ENCODE measurements at regions not wholly inside any gene's neighbourhood (a gene's known extent, or its start where the extent isn't known, plus 50 kb on each side); places are given as distances from the start of the nearest gene placed in this dataset.

DNA sequence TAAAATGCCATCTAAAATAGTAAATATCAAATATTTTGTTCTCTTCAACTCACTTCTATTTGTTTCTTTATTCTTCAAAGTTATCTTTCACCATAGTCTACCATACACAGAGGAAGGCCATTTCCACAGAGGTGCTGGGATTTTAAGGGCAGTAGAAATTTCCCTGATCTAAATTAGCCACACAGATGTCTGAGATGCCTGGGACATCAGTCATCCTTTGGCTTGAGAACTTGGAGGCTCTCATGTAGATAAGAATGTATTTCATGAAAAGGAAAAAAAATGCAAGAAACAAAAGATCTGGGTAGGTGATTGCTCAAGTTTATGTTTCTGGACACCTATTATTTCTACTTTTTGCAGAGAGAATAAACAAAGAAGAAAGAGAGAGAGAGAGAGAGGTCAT is 1008.2 kb downstream of the NLGN4X start:
- H3K9ac ChIP-seq (ENCODE audit: insufficient read depth in 1 of 2, low read depth in 2 of 2, low read length in 2 of 2) = no peak overlapping the region
- FAIRE-seq (no peak), ATAC-seq (no peak), DNase-seq (ENCODE audit: extremely low read depth in 1 of 4, low spot score in 3 of 4) (no peak)
- in situ Hi-C loops (cut with MboI) (no loop called here), intact Hi-C loops (cut with micrococcal nuclease) (no loop called here)
- no peaks in the 10 kb centered on the region for H3K4me1 ChIP-seq (replicated peaks in 1 of 2; ENCODE audit: control insufficient read depth in 2 of 2, insufficient read depth in 2 of 2, low read length in 2 of 2)
- no peaks in the 10 kb centered on the region for H4K20me1 ChIP-seq (replicated peaks; ENCODE audit: control insufficient read depth, insufficient read depth, low read length)
- H2AFZ ChIP-seq (ENCODE audit: low read depth, low read length) = no peak overlapping the region
- H3K9me1 ChIP-seq (ENCODE audit: control insufficient read depth, insufficient read depth, low read length) = no peaks in the 10 kb centered on the region
- H3K79me2 ChIP-seq (ENCODE audit: control insufficient read depth, insufficient read depth, low read length) = no peaks in the 10 kb centered on the region
- TF ChIP-seq, protein P1, sequence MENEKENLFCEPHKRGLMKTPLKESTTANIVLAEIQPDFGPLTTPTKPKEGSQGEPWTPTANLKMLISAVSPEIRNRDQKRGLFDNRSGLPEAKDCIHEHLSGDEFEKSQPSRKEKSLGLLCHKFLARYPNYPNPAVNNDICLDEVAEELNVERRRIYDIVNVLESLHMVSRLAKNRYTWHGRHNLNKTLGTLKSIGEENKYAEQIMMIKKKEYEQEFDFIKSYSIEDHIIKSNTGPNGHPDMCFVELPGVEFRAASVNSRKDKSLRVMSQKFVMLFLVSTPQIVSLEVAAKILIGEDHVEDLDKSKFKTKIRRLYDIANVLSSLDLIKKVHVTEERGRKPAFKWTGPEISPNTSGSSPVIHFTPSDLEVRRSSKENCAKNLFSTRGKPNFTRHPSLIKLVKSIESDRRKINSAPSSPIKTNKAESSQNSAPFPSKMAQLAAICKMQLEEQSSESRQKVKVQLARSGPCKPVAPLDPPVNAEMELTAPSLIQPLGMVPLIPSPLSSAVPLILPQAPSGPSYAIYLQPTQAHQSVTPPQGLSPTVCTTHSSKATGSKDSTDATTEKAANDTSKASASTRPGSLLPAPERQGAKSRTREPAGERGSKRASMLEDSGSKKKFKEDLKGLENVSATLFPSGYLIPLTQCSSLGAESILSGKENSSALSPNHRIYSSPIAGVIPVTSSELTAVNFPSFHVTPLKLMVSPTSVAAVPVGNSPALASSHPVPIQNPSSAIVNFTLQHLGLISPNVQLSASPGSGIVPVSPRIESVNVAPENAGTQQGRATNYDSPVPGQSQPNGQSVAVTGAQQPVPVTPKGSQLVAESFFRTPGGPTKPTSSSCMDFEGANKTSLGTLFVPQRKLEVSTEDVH (IDR thresholded peaks at IDR 0.05; ENCODE audit: low read depth, partially characterized antibody) = no peak
- TF ChIP-seq MXI1 (IDR thresholded peaks at IDR 0.05; ENCODE audit: low read depth, low read length) (no peak), HNRNPL (IDR thresholded peaks at IDR 0.05; ENCODE audit: low read depth, low read length) (no peak), YBX1 (IDR thresholded peaks at IDR 0.05) (no peak), TEAD2 (tag; IDR thresholded peaks at IDR 0.05) (no peak), POLR2G (IDR thresholded peaks at IDR 0.05; ENCODE audit: low read depth, low read length) (no peak), ZKSCAN3 (CRISPR knock-in tag; IDR thresholded peaks at IDR 0.05) (no peak), PHF21A (IDR thresholded peaks at IDR 0.05; ENCODE audit: borderline replicate concordance, low read depth) (no peak), NR1H2 (CRISPR knock-in tag; IDR thresholded peaks at IDR 0.05) (no peak), ZFP1 (CRISPR knock-in tag; IDR thresholded peaks at IDR 0.05) (no peak), BRCA1 (IDR thresholded peaks at IDR 0.05) (no peak), BRCA1 (CRISPR knock-in tag; IDR thresholded peaks at IDR 0.05) (no peak)
- TF ChIP-seq, protein P2, sequence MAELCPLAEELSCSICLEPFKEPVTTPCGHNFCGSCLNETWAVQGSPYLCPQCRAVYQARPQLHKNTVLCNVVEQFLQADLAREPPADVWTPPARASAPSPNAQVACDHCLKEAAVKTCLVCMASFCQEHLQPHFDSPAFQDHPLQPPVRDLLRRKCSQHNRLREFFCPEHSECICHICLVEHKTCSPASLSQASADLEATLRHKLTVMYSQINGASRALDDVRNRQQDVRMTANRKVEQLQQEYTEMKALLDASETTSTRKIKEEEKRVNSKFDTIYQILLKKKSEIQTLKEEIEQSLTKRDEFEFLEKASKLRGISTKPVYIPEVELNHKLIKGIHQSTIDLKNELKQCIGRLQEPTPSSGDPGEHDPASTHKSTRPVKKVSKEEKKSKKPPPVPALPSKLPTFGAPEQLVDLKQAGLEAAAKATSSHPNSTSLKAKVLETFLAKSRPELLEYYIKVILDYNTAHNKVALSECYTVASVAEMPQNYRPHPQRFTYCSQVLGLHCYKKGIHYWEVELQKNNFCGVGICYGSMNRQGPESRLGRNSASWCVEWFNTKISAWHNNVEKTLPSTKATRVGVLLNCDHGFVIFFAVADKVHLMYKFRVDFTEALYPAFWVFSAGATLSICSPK (IDR thresholded peaks at IDR 0.05; ENCODE audit: borderline replicate concordance) = no peak
- TF ChIP-seq, protein P3, sequence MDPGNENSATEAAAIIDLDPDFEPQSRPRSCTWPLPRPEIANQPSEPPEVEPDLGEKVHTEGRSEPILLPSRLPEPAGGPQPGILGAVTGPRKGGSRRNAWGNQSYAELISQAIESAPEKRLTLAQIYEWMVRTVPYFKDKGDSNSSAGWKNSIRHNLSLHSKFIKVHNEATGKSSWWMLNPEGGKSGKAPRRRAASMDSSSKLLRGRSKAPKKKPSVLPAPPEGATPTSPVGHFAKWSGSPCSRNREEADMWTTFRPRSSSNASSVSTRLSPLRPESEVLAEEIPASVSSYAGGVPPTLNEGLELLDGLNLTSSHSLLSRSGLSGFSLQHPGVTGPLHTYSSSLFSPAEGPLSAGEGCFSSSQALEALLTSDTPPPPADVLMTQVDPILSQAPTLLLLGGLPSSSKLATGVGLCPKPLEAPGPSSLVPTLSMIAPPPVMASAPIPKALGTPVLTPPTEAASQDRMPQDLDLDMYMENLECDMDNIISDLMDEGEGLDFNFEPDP (CRISPR knock-in tag; IDR thresholded peaks at IDR 0.05) = no peak
- H3K9me3 ChIP-seq (replicated peaks; ENCODE audit: control insufficient read depth, insufficient read depth, low read depth, low read length) = no peaks in the 10 kb centered on the region
- BruUV-seq (replicated peaks) = no TSS peak
- H3K36me3 ChIP-seq (ENCODE audit: control insufficient read depth, insufficient read depth, low read length) = no peaks in the 10 kb centered on the region
- no peak overlapping the region for H3K4me3 ChIP-seq
- no peaks in the 10 kb centered on the region for H3K27me3 ChIP-seq (ENCODE audit: control insufficient read depth in 2 of 2, insufficient read depth in 2 of 2, low read length in 2 of 2)
- ChIA-PET CTCF (ENCODE audit: low intra/inter-chr PET ratio) (no interaction called here), POLR2A (no interaction called here)
- H3K4me2 ChIP-seq (ENCODE audit: insufficient read depth, low read length) = no peak overlapping the region
- H3K27ac ChIP-seq (ENCODE audit: extremely low read depth, low read depth, low read length) = no peak overlapping the region
